Effector memory CD8-positive, alpha-beta T cell (primary cell): ENCODE measurements at regions not wholly inside any gene's neighbourhood (a gene's known extent, or its start where the extent isn't known, plus 50 kb on each side); places are given as distances from the start of the nearest gene placed in this dataset.
"Not testable (repeated sequence)": the region's sequence is repeated elsewhere in the genome, so short reads cannot be mapped to it uniquely, and the experiment has no call there.

Experiments used
- ATAC-seq: fragments of 150-1000 bp; cut with Tn5 transposase; replicated peaks from 2 replicates; pipeline ENCODE4 v1.10.0; 2021; ENCODE audit warnings: mild to moderate bottlenecking, moderate library complexity
- DNase-seq, 3 experiments: peaks; one replicate each; pipeline ENCODE4 v3.0.0; 2021
- H3K27ac Mint-ChIP-seq, 2 donors: one replicate each; pipeline ENCODE4 v1.8.0; 2022; ENCODE audit warnings: mild to moderate bottlenecking in 2 of 2, mixed read lengths in 2 of 2, moderate library complexity in 2 of 2
- H3K27me3 Mint-ChIP-seq, 2 donors: one replicate each; pipeline ENCODE4 v1.8.0; 2022; ENCODE audit warnings: mixed read lengths in 2 of 2
- H3K36me3 Mint-ChIP-seq: one replicate; pipeline ENCODE4 v1.8.0; 2022; ENCODE audit warnings: mild to moderate bottlenecking, moderate library complexity, mixed read lengths; ENCODE audit not compliant: insufficient read depth
- H3K4me1 Mint-ChIP-seq, 2 donors: one replicate each; pipeline ENCODE4 v1.8.0; 2022; ENCODE audit warnings: low read depth in 2 of 2, mixed read lengths in 2 of 2
- H3K4me3 Mint-ChIP-seq, 2 donors: one replicate each; pipeline ENCODE4 v1.8.0; 2022; ENCODE audit warnings: mild to moderate bottlenecking in 2 of 2, mixed read lengths in 2 of 2, moderate library complexity in 2 of 2
- H3K9me3 Mint-ChIP-seq, 2 donors: one replicate each; pipeline ENCODE4 v1.8.0; 2022; ENCODE audit warnings: mixed read lengths in 2 of 2

GRCh38 chrX:56343219-56343618, 111.1 kb downstream of the KLF8 start:
- Mint-ChIP-seq H3K4me3 (no peak overlapping the region), H3K4me1 (peaks cover 6 to 22% of the 10 kb centered on the region in 2 donors), H3K27ac (peak overlapping the region in 1 of 2 donors; percentile 51), H3K36me3 (no peaks in the 10 kb centered on the region), H3K27me3 (peaks cover 0 to 6% of the 10 kb centered on the region in 2 donors), H3K9me3 (peaks cover 0 to 2% of the 10 kb centered on the region in 2 donors)
- ATAC-seq (no peak), DNase-seq (no peak)

GRCh38 chrX:56343664-56344063, 111.5 kb downstream of the KLF8 start:
- H3K9me3 Mint-ChIP-seq, result peaks cover 0 to 2% of the 10 kb centered on the region in 2 donors
- ATAC-seq (peak; percentile 39), DNase-seq (no peak)
- H3K27ac Mint-ChIP-seq, result peak overlapping the region in 1 of 2 donors; percentile 53
- no peaks in the 10 kb centered on the region for H3K36me3 Mint-ChIP-seq
- H3K4me3 Mint-ChIP-seq, result peak overlapping the region; percentile 18 to 40
- H3K27me3 Mint-ChIP-seq, result peaks cover 0 to 2% of the 10 kb centered on the region in 2 donors
- H3K4me1 Mint-ChIP-seq, result peaks cover 6 to 21% of the 10 kb centered on the region in 2 donors

DNA sequence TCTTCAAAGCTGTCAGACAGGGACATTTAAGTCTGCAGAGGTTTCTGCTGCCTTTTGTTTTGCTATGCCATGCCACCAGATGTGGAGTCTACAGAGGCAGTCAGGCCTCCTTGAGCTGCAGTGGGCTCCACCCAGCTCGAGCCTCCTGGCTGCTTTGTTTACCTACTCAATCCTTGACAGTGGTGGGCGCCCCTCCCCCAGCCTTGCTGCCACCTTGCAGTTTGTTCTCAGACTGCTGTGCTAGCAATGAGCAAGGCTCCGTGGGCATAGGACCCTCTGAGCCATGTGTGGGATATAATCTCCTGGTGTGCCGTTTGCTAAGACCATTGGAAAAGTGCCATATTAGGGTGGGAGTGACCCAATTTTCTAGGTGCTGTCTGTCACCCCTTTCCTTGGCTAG, 126.0 kb downstream of the KLF8 start:
- not testable (repeated sequence) for ATAC-seq, H3K4me3 Mint-ChIP-seq, H3K9me3 Mint-ChIP-seq, H3K36me3 Mint-ChIP-seq, DNase-seq, H3K27ac Mint-ChIP-seq, H3K4me1 Mint-ChIP-seq, H3K27me3 Mint-ChIP-seq

DNA sequence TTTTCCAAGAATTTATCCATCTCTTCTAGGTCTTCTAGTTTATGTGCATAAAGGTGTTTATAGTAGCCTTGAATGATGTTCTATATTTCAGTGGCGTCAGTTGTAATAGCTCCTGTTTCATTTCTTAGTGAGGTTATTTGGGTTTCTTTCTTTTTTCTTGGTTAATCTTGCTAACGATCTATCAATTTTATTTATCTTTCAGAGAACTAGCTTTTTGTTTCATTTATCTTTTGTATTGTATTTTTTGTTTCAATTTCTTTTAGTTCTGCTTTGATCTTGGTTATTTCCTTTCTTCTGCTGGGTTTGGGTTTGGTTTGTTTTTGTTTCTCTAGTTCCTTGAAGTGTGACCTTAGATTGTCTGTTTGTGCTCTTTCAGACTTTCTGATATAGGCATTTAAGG, 133.0 kb downstream of the KLF8 start:
- not testable (repeated sequence) for H3K36me3 Mint-ChIP-seq, H3K9me3 Mint-ChIP-seq, ATAC-seq, H3K27me3 Mint-ChIP-seq, DNase-seq
- Mint-ChIP-seq H3K27ac (peak overlapping the region; percentile 14 to 89), H3K4me1 (peaks cover 3 to 22% of the 10 kb centered on the region in 2 donors), H3K4me3 (peak overlapping the region; percentile 3 to 63)

DNA sequence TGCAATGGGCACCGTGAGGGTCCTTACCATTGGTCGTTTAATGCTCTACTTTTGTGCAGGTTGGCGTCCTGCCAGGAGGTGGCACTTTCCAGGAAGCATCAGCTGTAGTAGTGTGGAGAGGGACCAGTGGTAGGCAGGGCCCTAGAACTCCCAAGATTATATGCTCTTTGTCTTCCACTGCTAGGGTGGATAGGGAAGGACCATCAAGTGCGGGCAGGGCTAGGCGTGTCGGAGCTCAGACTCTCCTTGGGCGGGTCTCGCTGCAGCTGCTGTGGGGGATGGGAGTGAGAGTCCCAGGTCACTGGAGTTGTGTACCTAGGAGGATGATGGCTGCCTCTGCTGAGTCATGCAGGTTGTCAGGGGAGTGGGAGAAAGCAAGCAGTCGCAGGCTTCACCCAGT, 134.7 kb downstream of the KLF8 start:
- ATAC-seq, result no peak
- no peak for DNase-seq
- Mint-ChIP-seq H3K36me3 (no peaks in the 10 kb centered on the region), H3K4me1 (peaks cover 3 to 22% of the 10 kb centered on the region in 2 donors), H3K9me3 (no peaks in the 10 kb centered on the region), H3K27me3 (peaks cover 0 to 9% of the 10 kb centered on the region in 2 donors), H3K4me3 (no peak overlapping the region), H3K27ac (peak overlapping the region in 1 of 2 donors; percentile 30)

GRCh38 chrX:56368962-56369361, 136.8 kb downstream of the KLF8 start:
- no peak overlapping the region for H3K27ac Mint-ChIP-seq
- DNase-seq (no peak), ATAC-seq (no peak)
- H3K27me3 Mint-ChIP-seq, result peaks cover 0 to 15% of the 10 kb centered on the region in 2 donors
- H3K4me1 Mint-ChIP-seq, result peaks cover 3 to 22% of the 10 kb centered on the region in 2 donors
- no peak overlapping the region for H3K4me3 Mint-ChIP-seq
- no peaks in the 10 kb centered on the region for H3K9me3 Mint-ChIP-seq
- H3K36me3 Mint-ChIP-seq, result no peaks in the 10 kb centered on the region

- not testable (repeated sequence) for H3K27me3 Mint-ChIP-seq, H3K4me1 Mint-ChIP-seq, ATAC-seq, H3K9me3 Mint-ChIP-seq, H3K27ac Mint-ChIP-seq, H3K36me3 Mint-ChIP-seq, H3K4me3 Mint-ChIP-seq, DNase-seq
These were observed 148.0 kb downstream of the KLF8 start for GRCh38 chrX:56379984-56380780.

GRCh38 chrX:56382278-56382677, 150.1 kb downstream of the KLF8 start:
- H3K9me3 Mint-ChIP-seq, result no peaks in the 10 kb centered on the region
- no peak overlapping the region for H3K27ac Mint-ChIP-seq
- no peak for DNase-seq
- H3K36me3 Mint-ChIP-seq, result no peaks in the 10 kb centered on the region
- peaks cover 0 to 12% of the 10 kb centered on the region in 2 donors for H3K4me1 Mint-ChIP-seq
- ATAC-seq, result no peak
- H3K27me3 Mint-ChIP-seq, result no peaks in the 10 kb centered on the region
- no peak overlapping the region for H3K4me3 Mint-ChIP-seq

- no peak for DNase-seq
- Mint-ChIP-seq H3K4me3 (peak overlapping the region; percentile 30 to 52), H3K36me3 (no peaks in the 10 kb centered on the region), H3K27me3 (no peaks in the 10 kb centered on the region), H3K4me1 (peaks cover 0 to 12% of the 10 kb centered on the region in 2 donors), H3K9me3 (no peaks in the 10 kb centered on the region), H3K27ac (peak overlapping the region in 1 of 2 donors; percentile 66)
- ATAC-seq, result peak; percentile 61
These were observed 153.2 kb downstream of the KLF8 start for GRCh38 chrX:56385336-56385735.

- Mint-ChIP-seq H3K4me1 (peaks cover 0 to 12% of the 10 kb centered on the region in 2 donors), H3K27me3 (no peaks in the 10 kb centered on the region), H3K9me3 (no peaks in the 10 kb centered on the region), H3K27ac (peak overlapping the region in 1 of 2 donors; percentile 66), H3K36me3 (no peaks in the 10 kb centered on the region), H3K4me3 (peak overlapping the region in 1 of 2 donors; percentile 30)
- DNase-seq (no peak), ATAC-seq (no peak)
These were observed 153.8 kb downstream of the KLF8 start for GRCh38 chrX:56385960-56386359.

- Mint-ChIP-seq H3K27me3 (peaks cover 0 to 7% of the 10 kb centered on the region in 2 donors), H3K4me3 (no peak overlapping the region), H3K36me3 (no peaks in the 10 kb centered on the region), H3K9me3 (no peaks in the 10 kb centered on the region), H3K27ac (no peak overlapping the region), H3K4me1 (peaks cover 0 to 5% of the 10 kb centered on the region in 2 donors)
- ATAC-seq (no peak), DNase-seq (no peak)
These were observed 165.5 kb downstream of the KLF8 start for GRCh38 chrX:56397636-56398035.

DNA sequence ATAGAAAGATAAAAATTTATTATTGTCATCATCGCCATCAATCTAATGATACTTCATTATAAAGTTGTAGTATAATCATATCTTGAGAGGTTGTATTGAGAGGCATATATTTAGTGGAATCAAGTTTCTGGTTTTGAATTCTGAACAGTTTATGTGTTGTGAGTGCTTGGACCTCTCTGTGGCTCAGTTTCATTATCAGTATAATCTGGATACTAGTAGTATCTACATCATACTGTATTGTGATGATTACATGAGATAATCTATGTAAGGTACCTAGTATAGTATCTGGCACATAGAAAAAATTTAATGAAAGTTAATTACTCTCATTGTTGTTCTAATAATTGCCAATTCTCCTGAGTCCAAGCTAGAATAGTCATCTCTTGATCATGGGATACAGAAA, 161.2 kb upstream of the UBQLN2 start:
- no peaks in the 10 kb centered on the region for H3K27me3 Mint-ChIP-seq
- H3K4me3 Mint-ChIP-seq, result no peak overlapping the region

GRCh38 chrX:56429581-56429980, 133.8 kb upstream of the UBQLN2 start:
- H3K9me3 Mint-ChIP-seq, result no peaks in the 10 kb centered on the region
- no peaks in the 10 kb centered on the region for H3K27me3 Mint-ChIP-seq
- H3K36me3 Mint-ChIP-seq, result no peaks in the 10 kb centered on the region
- peaks cover 0 to 1% of the 10 kb centered on the region in 2 donors for H3K4me1 Mint-ChIP-seq
- H3K4me3 Mint-ChIP-seq, result no peak overlapping the region
- no peak overlapping the region for H3K27ac Mint-ChIP-seq
- ATAC-seq (no peak), DNase-seq (no peak)

More for the DNA sequence above, 161.2 kb upstream of the UBQLN2 start:
- no peak for ATAC-seq
- Mint-ChIP-seq H3K27ac (no peak overlapping the region), H3K9me3 (no peaks in the 10 kb centered on the region), H3K36me3 (no peaks in the 10 kb centered on the region), H3K4me1 (peaks cover 0 to 9% of the 10 kb centered on the region in 2 donors)
- DNase-seq, result no peak

DNA sequence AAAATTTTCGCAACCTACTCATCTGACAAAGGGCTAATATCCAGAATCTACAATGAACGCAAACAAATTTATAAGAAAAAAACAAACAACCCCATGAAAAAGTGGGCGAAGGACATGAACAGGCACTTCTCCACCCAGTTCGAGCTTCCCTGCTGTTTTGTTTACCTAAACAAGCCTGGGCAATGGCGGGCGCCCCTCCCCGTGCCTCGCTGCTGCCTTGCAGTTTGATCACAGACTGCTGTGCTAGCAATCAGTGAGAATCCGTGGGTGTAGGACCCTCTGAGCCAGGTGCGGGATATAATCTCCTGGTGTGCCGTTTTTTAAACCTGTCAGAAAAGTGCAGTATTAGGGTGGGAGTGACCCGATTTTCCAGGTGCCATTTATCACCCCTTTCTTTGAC, 111.4 kb upstream of the UBQLN2 start:
- H3K9me3 Mint-ChIP-seq, ATAC-seq, H3K27ac Mint-ChIP-seq, H3K27me3 Mint-ChIP-seq, H3K4me1 Mint-ChIP-seq, H3K36me3 Mint-ChIP-seq, H3K4me3 Mint-ChIP-seq, DNase-seq: not testable (repeated sequence)
